ENCODE measurements at regions not wholly inside any gene's neighbourhood (a gene's known extent, or its start where the extent isn't known, plus 50 kb on each side); places are given as distances from the start of the nearest gene placed in this dataset.

- TF ChIP-seq CTCF (IDR thresholded peaks at IDR 0.05; ENCODE audit: insufficient read depth, low read depth, low read length) (no peak), EZH2 (IDR thresholded peaks at IDR 0.05; ENCODE audit: insufficient read depth, low read length) (no peak)
Measured at GRCh38 chr6:126812651-126813050, 305.8 kb upstream of the RSPO3 start.
